ENCODE measurements at regions not wholly inside any gene's neighbourhood (a gene's known extent, or its start where the extent isn't known, plus 50 kb on each side); places are given as distances from the start of the nearest gene placed in this dataset.

DNA sequence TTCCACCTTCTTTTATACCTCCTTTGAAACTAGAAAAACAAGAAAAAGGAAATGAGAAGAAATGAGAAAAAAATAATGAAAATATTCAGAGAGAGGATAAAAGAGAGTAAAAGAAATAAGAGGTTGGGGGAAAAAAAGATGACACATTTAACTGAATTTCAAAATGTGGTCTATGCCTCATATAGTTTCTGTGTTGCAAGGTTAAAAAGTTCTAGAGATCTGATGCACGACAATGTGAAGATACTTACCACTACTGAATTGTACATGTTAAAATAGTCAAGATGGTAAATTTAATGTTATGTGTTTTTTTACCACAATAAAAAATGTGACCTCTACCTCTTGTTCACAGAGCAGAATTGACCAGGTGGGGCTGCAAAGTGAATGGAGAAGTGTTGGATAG, 314.8 kb upstream of the OR4E1 start:
- no peak overlapping the region for H3K4me3 ChIP-seq (replicated peaks; ENCODE audit: insufficient read depth, low read length)
- TF ChIP-seq GABPA (IDR thresholded peaks at IDR 0.05; ENCODE audit: low read depth): no peak
- no peak for TF ChIP-seq POLR2AphosphoS5 (IDR thresholded peaks at IDR 0.05; ENCODE audit: low read depth)
- TF ChIP-seq SPI1 (IDR thresholded peaks at IDR 0.05; ENCODE audit: borderline replicate concordance, low read depth): no peak
- no peak overlapping the region for H3K27ac ChIP-seq (replicated peaks)
- DNase-seq (ENCODE audit: low read depth in 1 of 2, low spot score in 1 of 2): no peak
- peaks cover 2% of the 10 kb centered on the region for H3K27me3 ChIP-seq (ENCODE audit: insufficient read depth, poor library complexity, severe bottlenecking)

DNA sequence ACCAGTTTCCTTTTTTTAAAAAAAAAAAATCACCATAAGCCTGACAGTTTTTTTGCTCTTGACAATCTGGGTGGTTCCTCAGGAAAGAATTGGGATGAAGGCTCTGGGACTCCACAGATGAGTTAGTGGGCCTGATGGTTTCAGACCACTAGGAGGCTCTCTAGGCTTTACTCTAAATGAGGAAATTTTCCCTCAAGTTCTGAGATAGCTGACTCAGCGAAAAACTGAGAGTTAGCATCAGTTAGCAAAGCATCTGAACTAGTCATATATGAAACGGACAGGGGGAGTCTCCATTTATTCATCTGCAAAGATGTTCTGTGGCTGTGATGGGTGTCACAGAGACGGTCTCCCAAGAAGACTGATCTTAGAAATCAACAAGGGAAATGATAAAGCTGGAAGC, 314.3 kb upstream of the OR4E1 start:
- H3K27ac ChIP-seq (replicated peaks): no peak overlapping the region
- DNase-seq (ENCODE audit: low read depth in 1 of 2, low spot score in 1 of 2): peak in 1 of 2 experiments; percentile 35

GRCh38 chr14:21985081-21985480, 311.5 kb upstream of the OR4E1 start:
- TF ChIP-seq GABPA (IDR thresholded peaks at IDR 0.05; ENCODE audit: low read depth) (no peak), CTCF (IDR thresholded peaks at IDR 0.05; ENCODE audit: insufficient read depth, low read length) (no peak), SPI1 (IDR thresholded peaks at IDR 0.05; ENCODE audit: borderline replicate concordance, low read depth) (no peak), REST (IDR thresholded peaks at IDR 0.05; ENCODE audit: insufficient replicate concordance, low read depth) (no peak), POLR2AphosphoS5 (IDR thresholded peaks at IDR 0.05; ENCODE audit: low read depth) (no peak)
- DNase-seq (ENCODE audit: low read depth in 1 of 2, low spot score in 1 of 2): no peak
- H3K4me3 ChIP-seq (replicated peaks; ENCODE audit: insufficient read depth, low read length): no peak overlapping the region
- peaks cover 5% of the 10 kb centered on the region for H3K27me3 ChIP-seq (ENCODE audit: insufficient read depth, poor library complexity, severe bottlenecking)
- no peak overlapping the region for H3K27ac ChIP-seq (replicated peaks)

More for the DNA sequence above, 314.3 kb upstream of the OR4E1 start:
- TF ChIP-seq CTCF (IDR thresholded peaks at IDR 0.05; ENCODE audit: insufficient read depth, low read length) (peak; percentile 47), POLR2AphosphoS5 (IDR thresholded peaks at IDR 0.05; ENCODE audit: low read depth) (no peak), REST (IDR thresholded peaks at IDR 0.05; ENCODE audit: insufficient replicate concordance, low read depth) (no peak), SPI1 (IDR thresholded peaks at IDR 0.05; ENCODE audit: borderline replicate concordance, low read depth) (no peak), GABPA (IDR thresholded peaks at IDR 0.05; ENCODE audit: low read depth) (no peak)
- H3K27me3 ChIP-seq (ENCODE audit: insufficient read depth, poor library complexity, severe bottlenecking): peaks cover 2% of the 10 kb centered on the region
- H3K4me3 ChIP-seq (replicated peaks; ENCODE audit: insufficient read depth, low read length): no peak overlapping the region

GRCh38 chr14:21978999-21979314, 305.3 kb upstream of the OR4E1 start:
- Histone ChIP-seq H3K4me3 (replicated peaks; ENCODE audit: insufficient read depth, low read length) (no peak overlapping the region), H3K27ac (replicated peaks) (no peak overlapping the region), H3K27me3 (ENCODE audit: insufficient read depth, poor library complexity, severe bottlenecking) (peaks cover 3% of the 10 kb centered on the region)
- no peak for DNase-seq (ENCODE audit: low read depth in 1 of 2, low spot score in 1 of 2)
- TF ChIP-seq GABPA (IDR thresholded peaks at IDR 0.05; ENCODE audit: low read depth): no peak
- no peak for TF ChIP-seq POLR2AphosphoS5 (IDR thresholded peaks at IDR 0.05; ENCODE audit: low read depth)
- TF ChIP-seq CTCF (IDR thresholded peaks at IDR 0.05; ENCODE audit: insufficient read depth, low read length): no peak
- TF ChIP-seq REST (IDR thresholded peaks at IDR 0.05; ENCODE audit: insufficient replicate concordance, low read depth): no peak
- TF ChIP-seq SPI1 (IDR thresholded peaks at IDR 0.05; ENCODE audit: borderline replicate concordance, low read depth): no peak
